Epithelial cell of proximal tubule (primary cell): ENCODE measurements at regions not wholly inside any gene's neighbourhood (a gene's known extent, or its start where the extent isn't known, plus 50 kb on each side); places are given as distances from the start of the nearest gene placed in this dataset.

ENCODE experiments used
- DNase-seq: peaks from one replicate; pipeline ENCODE4 v3.0.0-alpha.2; 2011; ENCODE audit warnings: low read depth
- H3K4me3 ChIP-seq: 2 replicates; pipeline ENCODE4 v1.5.1; 2011; ENCODE audit warnings: low read depth, mild to moderate bottlenecking, low read length
- TF ChIP-seq, protein P1 (sequence below): conservative IDR thresholded peaks from 2 replicates; pipeline ENCODE4 v1.5.1; 2012; ENCODE audit warnings: low read depth, mild to moderate bottlenecking, low read length

DNA sequence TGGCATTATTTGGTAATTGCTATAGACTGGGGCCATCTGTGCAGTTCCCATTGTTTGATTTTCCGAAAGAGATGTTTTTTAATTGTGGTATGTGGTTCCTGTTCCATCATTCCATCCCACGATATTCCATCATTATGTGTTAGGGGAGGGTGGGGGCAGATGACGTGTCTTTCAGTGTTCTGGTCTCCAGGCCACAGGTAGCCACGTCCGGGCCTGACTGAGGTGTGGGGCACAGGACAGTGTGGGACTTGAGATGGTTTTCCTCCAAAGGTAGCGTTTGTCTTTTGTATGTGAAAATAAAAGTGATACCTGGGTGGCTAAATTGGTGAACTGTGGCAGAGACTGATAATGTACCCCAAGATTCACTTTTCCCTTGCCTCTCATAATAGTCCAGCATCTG lies 192.2 kb upstream of the HAAO start:
- TF ChIP-seq, protein P1, sequence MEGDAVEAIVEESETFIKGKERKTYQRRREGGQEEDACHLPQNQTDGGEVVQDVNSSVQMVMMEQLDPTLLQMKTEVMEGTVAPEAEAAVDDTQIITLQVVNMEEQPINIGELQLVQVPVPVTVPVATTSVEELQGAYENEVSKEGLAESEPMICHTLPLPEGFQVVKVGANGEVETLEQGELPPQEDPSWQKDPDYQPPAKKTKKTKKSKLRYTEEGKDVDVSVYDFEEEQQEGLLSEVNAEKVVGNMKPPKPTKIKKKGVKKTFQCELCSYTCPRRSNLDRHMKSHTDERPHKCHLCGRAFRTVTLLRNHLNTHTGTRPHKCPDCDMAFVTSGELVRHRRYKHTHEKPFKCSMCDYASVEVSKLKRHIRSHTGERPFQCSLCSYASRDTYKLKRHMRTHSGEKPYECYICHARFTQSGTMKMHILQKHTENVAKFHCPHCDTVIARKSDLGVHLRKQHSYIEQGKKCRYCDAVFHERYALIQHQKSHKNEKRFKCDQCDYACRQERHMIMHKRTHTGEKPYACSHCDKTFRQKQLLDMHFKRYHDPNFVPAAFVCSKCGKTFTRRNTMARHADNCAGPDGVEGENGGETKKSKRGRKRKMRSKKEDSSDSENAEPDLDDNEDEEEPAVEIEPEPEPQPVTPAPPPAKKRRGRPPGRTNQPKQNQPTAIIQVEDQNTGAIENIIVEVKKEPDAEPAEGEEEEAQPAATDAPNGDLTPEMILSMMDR, result no peak
- DNase-seq, result no peak
- no peak overlapping the region for H3K4me3 ChIP-seq

DNA sequence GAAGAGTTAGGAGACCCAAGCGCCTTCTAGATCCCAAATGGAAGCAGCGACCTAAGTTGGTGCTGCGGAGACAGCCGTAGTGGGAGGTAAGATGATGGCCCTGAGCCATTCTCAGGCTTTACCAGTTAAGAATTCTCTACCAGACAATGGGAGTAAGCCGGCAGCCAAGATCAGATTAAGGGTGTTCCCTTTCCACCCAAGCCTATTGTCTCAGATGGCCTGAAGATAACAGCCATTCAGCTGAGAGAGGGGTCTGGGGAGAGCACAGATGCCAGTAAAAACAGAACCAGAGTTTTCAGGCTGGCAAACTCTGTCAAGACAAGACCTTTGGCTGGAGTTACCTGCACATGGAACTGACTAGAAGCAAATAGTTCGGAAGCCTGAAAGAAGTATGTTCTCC lies 191.7 kb upstream of the HAAO start:
- TF ChIP-seq, protein P1, result no peak
- no peak overlapping the region for H3K4me3 ChIP-seq
- DNase-seq, result no peak

DNA sequence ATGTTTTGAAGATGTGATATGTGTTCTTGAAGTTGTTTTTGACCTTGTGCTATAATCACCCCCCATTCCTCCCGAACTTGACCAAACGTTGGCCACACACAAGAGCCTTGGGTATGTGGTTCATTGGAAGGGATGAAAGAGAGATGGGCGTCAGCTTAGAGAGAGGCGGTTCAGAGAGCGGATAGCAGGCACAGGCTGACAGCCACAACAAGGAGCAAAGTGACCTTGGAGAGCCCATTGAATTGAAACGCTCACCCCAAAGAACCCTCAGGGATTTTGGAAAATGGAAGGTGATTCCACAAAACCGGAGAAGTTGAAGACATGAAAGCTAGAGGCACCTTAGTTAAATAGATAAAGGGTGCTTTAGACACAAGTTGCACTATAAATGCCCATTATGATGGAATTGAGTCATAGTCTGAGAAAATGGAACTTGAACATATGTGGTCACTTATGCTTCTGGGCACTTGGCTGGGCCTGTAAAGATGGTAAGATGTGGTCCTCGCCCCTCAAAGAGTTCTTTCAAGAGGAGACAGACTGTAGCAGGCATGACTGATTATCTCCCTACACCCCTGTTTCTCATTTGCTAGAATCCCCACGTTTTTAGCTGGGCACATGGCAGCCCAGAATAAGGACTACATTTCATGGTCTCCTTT lies 188.5 kb upstream of the HAAO start:
- TF ChIP-seq, protein P1, result no peak
- H3K4me3 ChIP-seq, result no peak overlapping the region
- DNase-seq, result no peak

DNA sequence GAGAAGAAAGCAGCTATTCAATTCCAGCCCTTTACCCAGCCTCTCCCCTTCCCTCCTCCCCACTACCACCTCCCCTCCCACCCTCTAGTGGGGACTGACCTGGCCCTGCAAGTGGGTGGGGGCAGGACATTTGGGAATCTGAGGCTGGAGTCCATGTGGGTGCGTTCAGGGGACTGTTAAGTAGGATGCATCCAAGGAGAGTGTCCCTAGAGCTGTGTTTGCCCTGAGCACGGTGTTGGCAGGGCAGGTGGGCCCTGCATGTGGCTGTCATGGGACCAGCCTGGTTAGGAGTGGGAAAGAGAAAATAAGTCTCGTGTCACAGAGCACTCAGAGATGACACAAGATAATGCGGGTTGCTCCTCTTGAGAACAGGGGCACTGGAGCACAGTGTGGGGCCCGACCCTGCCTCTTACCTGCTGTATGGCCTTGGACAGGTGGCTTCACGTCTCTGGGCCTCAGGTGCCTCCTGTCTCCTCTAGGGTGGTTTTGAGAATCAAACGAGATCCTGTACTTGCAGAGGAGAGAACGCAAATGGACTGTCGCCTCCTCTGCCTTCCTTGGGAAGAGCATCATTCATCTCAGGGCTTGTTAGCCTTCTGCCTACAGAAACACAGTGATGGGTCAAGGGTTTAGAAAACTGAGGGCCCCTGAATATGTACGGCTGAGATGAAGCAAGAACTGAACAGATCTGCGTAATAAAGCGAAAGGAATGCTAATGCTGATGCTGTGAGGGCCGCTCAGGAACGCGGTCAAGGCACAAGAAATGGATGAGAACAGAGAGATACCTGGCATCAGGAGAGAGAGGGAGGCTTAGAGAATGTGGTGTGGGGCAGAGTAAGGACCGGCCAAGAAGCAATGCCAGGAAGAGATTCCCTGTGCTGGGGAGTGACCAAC lies 187.7 kb upstream of the HAAO start:
- H3K4me3 ChIP-seq, result no peak overlapping the region
- no peak for DNase-seq
- TF ChIP-seq, protein P1, result no peak

DNA sequence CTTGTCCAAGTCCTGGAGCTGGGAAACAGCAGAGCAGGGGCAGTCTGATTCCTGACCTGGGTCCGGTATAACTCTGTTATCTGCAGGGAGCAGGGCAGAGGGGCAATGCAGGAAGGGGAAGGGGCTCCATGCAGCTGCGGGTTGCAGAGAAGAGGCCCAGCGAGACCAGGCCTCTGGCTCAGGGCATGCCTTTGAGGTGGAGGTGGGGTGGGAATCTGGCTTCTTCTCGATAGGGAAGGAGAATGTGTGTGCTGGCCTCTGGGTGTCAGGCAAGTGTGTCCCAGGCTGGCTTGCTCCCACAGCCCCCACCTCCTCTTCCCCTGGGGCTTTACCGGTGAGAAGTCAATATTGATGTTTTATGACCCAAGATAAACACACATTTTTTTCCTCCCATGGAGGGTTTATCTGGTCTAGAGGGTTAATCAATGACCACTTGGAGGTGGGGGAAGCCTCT lies 187.1 kb upstream of the HAAO start:
- DNase-seq, result no peak
- TF ChIP-seq, protein P1, result peak; percentile 20
- no peak overlapping the region for H3K4me3 ChIP-seq

DNA sequence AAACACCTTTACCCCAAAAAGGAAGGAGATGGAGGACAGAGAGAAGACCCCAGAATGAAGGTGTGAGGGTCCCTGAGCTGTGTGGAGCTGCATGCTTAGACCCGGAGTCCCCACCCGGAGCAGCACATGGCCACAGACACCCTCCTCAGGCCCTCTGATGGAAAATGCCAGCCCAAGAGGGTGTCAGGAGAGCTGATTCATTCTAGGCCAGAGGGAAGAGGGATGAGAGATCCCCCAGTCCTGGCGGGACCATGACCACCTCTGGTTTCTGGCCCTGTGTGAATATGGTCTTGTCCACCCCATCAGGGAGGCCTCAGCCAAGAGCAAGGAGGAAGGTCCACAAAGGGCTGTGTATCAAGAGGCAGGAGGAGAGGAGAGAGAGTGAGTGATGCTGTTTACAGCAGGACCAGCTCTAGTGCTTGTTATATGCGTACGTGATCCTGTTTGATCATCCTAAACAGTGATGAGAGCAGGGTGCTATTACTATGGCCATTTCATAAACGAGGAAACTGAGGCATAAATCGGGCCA lies 186.6 kb upstream of the HAAO start:
- H3K4me3 ChIP-seq, result no peak overlapping the region
- TF ChIP-seq, protein P1, result no peak
- DNase-seq, result no peak
